IPS DF 4.7 (cell line): ENCODE measurements at regions not wholly inside any gene's neighbourhood (a gene's known extent, or its start where the extent isn't known, plus 50 kb on each side); places are given as distances from the start of the nearest gene placed in this dataset.
"Not testable (repeated sequence)": the region's sequence is repeated elsewhere in the genome, so short reads cannot be mapped to it uniquely, and the experiment has no call there.

ENCODE experiments used
- DNase-seq: peaks from one replicate; pipeline ENCODE4 v3.0.0-alpha.2; 2013; ENCODE audit warnings: low spot score; ENCODE audit errors: extremely low read depth

DNA sequence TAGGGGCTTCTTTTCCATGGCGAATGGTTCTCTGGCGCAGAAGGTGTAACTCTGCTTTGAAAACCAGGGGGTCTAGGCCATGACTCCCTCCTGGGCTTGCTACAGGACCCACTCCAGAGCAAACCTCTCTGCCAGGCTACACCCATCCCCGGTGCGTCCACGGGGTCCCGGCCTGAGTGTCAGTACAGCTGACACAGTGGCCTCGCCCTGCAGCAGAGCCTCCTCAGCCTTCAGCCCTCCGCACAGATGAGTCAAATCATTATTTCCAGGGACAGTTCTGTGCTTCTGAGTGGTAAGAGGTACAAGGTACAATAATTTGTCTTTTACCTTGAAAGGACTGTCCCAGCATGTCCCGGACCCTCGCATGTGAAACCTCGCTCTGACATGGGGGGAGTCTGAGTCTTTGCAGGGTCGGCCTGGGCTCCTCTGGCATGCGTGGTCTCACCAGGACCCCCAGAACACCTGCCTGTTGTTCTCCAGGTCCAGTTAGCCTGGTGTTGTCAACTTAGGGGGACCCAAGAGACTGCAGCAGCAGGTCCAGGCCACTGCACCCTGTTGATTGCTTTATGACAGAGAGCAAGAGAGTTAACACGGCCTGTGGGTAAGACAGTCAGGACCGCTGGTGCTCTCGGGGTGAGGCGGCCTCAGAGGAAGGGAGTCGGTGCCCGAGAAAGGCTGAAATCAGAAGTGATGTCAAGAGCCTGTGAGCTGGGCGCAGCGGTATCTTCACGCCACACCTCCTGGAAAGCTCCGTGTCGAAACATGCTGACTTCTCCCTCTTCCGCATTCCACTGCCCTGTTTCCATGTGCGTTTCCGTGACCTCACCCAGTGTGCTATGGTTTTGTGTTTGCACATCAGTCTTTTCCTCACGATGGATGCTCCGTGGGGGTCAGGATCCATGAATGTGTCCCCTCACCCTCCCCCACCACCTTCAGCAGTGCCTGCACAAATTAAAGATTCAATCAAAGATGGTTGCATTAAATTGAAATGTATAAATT, 340.1 kb downstream of the EIPR1 start:
- no peak for DNase-seq

DNA sequence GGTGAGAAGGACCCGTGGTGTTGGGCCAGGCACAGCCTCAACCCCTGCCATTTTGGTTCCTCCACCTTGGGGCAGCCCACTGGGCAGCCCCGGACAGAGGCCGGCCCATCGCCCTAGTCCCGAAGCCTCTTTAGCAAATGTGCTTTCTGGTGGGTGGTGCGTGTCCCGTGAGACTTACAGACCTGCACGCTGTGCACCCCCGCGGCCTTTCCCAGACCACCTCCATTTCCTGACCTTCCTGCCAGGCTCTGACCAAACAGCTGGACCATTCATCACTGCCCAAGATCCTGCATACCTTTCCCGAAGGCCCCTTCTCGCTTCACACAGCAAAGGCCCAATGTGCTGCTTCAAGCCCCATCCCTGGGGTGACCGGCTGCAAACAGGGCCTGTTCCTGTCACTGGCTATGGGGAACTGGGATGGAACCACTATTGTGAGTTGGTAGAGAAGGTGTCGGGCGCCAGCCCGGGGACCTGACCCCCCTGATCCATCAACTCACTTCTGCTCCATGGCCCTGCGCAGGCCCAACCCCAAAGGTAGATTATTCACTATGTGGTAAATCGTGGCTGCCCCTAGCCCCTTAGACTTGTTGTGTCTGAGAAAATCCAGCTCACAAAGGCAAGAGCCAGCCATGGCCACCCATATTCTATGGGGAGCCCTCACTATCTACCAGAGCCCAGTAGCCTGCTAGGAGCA, 341.0 kb downstream of the EIPR1 start:
- no peak for DNase-seq

DNA sequence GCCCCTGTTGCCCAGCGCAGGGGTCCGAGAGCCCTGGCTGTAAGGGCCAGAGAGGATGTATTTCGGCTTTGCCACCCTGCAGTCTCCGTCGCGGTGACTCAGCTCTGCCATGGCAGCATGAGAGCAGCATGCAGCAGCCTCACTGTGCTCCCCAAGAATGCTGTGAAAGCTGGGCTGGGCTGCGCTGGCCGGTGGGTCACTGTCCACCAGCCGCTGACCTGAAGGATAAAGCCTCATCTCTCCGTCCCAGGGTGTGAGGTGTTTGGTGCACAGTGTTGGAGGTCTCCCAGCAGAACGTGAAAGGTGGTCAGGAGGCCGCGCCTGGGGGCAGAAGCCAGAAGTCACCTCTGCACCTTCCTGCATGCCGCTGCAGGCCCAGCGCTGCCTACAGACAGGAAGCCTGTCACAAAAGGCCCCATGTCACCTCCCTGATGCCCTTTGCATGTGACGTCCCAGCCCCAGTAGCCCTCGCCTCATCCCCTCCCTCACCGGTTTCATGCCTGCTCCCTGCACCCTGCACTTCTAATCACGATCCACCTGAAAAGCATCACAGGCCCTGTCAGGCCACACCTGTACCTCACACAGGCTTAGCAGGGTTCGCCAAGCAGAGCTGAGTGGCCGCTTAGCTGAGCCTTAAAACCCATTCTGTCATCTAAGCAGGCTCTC, 342.1 kb downstream of the EIPR1 start:
- no peak for DNase-seq

DNA sequence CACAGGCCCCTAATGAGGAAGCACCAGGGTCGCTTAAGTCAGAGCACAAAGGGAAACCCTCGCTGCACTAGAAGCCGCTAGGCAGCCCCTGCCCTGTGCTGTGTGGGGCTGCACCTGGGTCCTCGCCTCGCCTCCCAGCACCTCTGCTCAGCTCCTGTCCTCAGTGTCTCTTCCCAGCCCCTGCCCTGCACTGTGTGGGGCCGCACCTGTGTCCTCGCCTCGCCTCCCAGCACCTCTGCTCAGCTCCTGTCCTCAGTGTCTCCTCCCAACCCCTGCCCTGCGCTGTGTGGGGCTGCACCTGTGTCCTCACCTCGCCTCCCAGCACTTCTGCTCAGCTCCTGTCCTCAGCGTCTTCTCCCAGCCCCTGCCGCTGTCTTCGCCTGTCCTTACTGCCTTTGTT, 342.8 kb downstream of the EIPR1 start:
- DNase-seq = no peak

DNA sequence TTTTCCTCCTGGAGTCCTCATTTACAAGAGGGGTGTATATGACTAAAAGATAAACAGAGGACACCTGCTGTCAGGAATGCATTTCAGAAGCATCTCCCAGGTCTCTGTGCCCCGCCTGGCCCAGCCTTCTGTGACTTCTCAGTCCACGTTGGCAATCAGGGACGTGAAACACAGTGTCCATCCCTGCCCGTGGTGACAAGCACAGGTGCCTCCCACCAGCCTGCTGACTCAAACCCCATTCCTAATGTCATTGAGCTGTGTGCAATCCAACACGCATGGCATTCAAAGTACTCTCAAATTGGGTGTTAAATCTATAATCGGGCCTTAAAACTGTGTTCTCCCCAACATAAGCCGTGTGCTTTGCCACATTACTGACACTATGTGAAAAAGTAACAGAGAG, 343.2 kb downstream of the EIPR1 start:
- DNase-seq = no peak

DNA sequence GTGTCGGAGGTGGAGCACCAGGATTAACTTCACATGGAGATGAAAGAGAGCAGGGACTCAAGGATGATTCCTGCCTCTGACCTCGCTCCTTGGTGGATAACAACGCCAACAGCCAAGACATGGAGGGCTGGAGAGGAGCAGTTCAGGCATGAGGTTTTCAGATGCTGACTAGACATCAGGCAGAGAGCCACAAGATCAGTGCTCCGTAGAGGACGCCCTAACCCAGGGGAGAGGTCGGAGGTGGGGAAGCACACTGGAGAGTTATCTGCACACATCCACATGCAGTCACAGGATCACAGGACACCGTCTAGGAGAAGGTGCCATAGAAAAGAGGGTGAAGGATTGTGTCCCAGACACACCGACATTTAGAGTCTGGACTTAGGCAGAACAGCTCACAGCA, 344.3 kb downstream of the EIPR1 start:
- no peak for DNase-seq

DNA sequence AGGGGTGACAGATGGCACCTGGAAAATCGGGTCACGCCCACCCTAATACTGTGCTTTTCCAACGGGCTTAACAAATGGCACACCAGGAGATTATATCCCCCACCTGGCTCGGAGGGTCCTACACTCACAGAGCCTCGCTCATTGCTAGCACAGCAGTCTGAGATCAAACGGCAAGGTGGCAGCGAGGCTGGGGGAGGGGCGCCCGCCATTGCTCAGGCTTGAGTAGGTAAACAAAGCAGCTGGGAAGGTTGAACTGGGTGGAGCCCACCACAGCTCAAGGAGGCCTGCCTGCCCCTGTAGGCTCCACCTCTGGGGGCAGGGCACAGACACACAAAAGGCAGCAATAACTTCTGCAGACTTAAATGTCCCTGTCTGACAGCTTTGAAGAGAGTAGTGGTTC, 346.8 kb downstream of the EIPR1 start:
- DNase-seq = not testable (repeated sequence)

DNA sequence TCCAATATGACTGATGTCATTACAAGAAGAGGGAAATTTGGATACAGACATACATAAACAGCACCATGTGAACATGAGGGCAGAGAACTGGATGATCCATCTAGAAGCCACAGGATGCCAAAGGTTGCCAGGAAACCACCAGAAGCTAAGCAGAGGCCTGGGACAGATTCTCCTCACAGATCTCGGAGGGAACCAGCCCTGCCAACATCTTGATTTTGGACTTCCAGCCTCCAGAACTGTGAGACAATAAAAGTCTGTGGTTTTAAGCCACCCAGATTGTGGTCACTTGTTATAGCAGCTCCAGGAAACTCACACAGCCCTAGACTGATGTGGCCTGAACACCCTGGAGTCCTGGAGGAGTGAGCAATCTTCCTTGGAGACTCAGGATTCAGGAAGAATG, 351.6 kb downstream of the EIPR1 start:
- DNase-seq = no peak

DNA sequence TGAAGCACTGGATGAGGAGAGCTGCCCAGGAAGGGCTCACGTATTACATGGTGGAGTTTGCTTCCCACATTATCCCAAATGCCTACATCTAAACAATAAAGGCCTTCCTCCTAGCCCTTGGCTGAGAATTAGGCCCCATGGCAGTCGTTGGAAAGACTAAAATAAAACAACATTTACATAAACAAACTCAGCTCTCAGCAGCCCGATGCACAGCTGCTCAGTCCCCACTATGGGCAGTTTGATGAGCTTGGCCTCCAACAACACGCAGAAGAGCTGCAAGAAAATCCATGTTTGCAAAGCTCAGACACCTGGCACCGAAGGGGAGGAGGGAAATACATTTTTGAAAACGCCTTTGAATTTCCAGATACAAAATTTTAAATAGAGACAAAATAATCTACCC, 352.4 kb downstream of the EIPR1 start:
- no peak for DNase-seq

DNA sequence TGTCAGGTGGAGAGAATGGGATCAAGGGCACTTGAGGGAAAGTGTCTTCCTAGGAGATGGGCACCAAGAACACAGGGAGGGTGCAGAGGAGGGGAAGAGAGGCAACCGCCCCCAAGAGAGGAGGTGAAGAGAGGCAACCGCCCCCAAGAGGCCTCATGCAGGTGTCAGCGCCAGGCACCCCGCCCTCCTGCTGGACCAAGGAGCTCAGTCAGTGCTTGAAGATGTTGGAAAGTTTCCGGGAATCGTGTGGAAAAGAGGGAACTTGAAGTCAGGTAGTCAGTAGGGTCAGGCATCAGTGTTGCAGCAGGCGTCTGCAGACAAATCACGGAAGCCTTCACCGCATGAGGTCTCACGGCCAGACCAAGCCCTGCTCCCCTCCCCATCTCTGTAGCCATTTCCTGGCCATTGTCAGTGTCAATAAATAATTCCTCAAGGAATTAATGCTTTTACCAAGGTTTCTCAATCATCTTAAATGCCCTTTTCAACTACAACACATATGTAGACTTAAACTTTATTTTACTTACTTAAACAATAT, 353.1 kb downstream of the EIPR1 start:
- peak; percentile 41 for DNase-seq

DNA sequence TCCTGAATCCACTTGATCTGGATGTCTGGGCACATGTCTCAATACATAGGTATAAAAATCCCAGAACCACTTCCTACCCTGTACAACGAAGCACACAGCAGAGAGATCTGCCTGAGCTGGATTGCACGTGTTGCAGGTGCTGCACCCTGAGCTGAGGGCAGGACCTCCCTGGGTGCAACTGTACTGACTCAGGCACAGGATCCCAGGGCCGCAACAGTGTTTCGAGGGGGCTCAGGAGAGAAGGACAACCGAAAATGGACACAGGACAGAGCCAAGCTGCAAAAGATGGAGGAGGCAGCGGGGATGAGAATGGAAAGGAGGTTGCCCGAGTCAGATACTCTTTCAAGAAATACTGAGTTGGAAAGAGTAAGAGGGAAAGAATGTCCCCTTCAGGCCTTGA, 354.1 kb downstream of the EIPR1 start:
- no peak for DNase-seq

DNA sequence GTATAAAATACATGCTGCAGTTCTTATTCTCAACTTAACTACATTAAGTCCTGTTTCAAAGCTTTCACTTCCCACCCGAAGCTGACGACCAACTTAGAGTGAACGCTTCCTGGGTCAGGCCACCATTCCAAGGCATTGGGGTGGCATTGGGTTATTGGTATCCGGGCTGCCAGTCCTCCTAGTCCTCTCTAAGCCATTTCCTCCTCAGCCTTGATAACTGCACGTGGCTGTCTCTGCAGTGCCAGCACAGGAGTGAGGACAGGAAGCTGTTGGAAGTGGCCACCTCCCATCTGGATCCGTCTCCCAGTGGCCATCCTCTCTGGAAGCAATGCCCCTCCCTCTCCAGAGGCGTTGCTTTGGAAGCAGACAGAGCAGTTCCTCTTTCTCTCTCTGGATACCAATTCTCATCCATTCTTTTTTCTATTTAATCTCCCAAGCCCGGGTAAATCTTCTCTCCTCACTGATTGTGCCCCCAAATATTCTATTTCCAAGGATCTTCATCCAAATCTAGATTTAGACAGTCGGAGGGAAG, 354.7 kb downstream of the EIPR1 start:
- no peak for DNase-seq

DNA sequence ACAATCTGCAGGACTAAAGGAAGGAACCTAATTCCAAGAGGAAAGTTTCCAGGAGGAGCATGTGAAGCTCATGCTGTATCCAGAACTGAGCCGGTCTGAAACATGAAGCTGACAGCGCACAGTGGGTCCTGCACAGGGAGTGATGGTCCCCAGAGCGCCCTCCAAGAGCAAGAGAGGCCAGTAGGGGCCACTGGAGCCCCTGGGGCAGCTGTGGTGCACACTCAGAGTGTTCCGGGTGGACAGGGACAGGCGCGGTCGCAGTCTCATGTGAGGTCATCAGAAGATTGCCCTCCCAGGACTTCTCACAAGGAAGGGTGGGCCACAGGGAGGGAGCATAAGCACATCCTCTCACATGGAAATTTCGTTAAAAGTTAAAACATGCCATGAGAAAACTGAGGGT, 355.9 kb downstream of the EIPR1 start:
- no peak for DNase-seq

DNA sequence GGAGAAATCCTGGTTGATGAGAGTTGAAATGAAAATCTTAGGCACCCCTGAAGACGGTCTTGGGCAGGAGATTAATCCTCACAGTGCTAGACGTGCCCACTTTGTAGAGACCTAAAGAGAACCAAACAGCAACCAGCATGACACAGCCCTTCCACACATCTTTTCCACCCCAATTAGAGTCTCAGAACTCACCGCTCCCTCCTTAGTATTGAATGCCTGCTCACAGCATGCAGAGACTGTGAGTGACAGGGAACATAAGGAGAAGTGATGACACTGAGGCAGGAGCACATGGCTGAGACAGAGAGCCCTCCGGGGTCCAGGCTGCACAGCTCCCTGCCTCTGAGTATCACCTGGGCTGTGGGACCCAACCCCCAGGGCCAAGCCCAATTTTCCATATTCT, 367.6 kb downstream of the EIPR1 start:
- DNase-seq = no peak

DNA sequence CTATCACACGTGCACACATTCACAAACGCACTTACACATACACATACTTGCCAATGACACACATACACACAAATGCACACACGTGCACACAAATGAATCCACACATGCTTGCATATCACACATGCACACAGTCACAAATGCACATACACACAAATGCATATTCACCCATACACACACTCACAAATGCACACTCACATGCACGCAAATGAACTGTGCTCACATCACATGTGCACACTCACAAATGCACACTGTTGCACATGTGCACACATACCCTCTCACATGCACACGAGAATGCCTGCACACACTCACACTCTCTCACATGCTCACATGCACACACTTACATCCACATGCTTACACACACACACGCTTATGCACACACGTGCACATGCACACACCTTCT, 368.1 kb downstream of the EIPR1 start:
- no peak for DNase-seq

DNA sequence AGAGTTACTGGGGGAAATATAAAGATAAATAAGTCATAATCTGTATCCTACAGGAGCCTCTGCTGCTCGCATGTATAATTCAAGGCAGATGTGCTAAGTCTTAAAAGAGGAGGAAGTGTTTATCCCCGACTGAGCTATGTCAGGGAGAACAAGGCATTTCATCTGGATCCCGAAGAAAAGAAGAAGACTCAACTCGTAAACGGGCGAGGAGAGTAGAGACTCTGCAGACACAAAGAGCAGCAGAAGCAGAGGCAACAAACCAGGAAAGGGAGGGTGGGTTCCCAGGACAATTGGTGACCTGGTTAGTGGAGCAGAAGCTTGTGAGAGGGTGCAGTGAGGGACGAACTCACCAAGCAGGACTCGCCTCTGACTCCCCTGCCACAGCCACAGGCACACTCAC, 368.6 kb downstream of the EIPR1 start:
- no peak for DNase-seq

DNA sequence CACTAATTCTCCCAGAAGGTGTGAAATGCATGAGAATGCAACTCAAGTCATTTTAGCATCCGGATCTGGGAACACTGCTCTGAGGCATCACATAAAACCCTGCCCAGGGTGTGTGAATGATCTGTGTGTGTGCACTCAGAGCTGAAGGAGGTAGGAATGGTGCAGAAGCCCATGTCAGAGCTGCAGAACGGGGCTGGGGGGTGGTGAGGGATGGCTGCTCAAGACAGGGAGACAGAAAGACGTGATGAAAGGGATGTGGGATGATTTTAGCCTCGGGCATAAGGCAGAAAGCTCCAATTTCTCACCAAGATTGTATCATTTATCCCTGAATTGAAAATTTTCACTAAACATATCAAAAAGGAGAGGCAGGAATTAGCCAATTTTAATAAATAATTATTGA, 369.1 kb downstream of the EIPR1 start:
- DNase-seq = no peak

DNA sequence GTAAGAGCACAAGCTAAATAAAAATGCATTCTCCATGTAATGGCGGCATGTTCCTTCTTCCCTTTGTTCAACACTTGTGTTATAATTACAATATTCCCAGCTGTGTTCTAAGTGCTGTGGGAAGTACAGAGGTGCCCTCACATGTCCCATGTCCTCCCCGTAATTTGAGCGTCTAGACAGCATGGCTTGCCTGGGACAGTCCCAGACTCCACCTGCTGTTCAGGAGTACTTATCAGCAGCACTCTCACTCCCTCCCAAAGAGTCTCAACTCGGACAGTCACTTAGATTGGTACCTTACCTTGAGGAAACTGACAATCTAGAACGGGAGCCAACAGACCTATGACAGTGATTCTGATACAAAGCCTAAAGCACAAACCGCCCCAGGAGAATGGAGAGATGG, 370.5 kb downstream of the EIPR1 start:
- DNase-seq = no peak

DNA sequence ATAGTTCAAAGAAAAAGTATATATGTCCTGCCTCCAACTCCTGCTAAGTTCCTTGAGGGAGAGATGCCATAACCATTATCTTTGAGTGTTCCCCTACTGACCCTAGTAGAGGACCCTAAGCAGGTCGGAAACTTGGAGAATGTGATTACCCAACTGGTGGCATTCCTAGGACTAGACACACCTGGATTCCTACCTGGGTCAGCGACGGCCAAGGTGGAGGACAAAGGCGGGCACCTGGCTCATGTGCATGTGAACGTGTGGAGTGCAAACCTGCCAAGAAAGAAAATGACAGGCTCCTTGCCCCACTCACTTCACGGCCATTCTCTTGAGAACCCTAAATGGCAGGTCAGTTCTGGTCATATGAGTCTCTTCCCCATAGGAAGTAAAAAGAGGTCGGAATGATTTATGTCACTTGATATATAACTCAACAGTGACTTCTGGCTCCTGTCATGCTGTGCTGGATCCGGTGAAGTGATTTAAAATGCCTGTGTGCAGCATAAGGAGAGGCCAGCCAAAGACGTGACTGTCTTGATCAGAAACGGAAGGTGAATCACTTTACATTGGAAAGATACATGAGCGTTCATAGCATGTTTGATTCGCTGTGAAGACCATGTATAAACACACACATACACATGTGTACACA, 371.6 kb downstream of the EIPR1 start:
- DNase-seq = no peak

DNA sequence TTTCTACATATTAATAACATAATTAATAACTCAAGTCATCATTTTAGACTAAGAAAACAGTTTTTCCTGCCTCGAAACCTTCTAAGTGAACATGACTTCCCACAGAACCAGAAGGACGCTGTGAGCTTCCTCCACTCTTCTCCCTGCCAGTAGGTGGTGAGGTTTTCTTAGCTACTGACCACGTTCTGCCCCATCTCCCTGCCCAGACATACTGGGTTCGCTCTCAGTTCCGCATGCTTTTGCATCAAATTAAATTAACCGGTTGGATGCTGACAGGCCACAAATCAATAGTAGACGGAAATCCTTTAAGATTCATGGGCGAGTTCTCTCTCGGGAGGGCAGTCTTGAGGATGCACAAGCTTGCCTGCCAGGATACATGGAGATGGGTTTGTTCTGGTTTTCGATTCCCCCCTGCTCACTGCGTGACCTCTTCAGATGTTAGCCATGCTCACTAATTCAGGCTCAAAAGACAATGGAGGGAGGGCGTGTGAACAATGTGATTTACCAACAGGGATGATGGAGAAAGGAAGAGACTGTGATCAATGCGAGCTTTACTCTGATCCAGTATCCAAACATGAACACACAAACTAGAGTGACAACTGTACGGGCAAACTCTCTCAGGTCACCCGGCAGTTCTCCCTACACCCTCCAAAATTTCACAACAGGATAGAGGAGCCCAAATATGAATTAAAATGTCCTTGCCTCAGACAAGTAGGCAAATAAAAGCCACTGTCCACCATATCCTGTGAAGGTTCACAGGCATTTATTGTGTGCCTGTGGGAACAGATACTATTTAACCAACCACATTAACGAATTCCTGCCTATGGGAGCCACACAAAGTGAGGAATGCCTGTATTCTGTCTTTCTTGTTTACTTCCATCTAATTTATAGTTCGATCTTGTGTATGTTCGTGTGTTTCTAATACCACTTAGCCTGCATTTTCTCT, 375.7 kb downstream of the EIPR1 start:
- no peak for DNase-seq
